Posterior cingulate gyrus (tissue), 11 donors: ENCODE measurements at regions not wholly inside any gene's neighbourhood (a gene's known extent, or its start where the extent isn't known, plus 50 kb on each side); places are given as distances from the start of the nearest gene placed in this dataset.

Experiments
- DNase-seq, 10 donors: peaks; one replicate each; pipeline versions ENCODE4 v3.0.0 to v3.0.0-alpha.2; 2020 to 2021; ENCODE audit warnings: mixed read lengths in 3 of 10
- intact Hi-C: fragments of 100-400 bp; cut with DNase I; formaldehyde crosslinking; loops from one replicate; pipeline ENCODE4 v1.15.1; 2023

DNA sequence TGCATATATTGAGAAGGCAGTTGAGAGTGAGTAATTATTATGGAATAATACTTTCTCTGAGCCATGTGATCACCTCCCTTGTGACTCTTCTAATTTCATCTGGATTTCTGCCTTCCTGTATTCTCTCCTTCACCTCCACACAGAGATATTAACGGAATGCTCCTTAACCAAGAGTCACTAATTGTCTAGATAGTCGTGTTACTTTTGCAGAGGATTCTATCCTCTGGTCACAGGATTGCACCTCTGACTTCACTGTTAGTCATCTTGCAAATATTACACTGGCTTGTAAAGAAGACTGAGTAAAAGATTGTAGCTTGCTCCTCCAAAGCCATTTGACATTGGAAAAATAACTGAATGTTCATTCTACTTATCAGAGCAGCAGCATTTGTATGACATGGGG, 160.9 kb downstream of the SH2D1A start:
- intact Hi-C loops = no loop called here
- no peak for DNase-seq

DNA sequence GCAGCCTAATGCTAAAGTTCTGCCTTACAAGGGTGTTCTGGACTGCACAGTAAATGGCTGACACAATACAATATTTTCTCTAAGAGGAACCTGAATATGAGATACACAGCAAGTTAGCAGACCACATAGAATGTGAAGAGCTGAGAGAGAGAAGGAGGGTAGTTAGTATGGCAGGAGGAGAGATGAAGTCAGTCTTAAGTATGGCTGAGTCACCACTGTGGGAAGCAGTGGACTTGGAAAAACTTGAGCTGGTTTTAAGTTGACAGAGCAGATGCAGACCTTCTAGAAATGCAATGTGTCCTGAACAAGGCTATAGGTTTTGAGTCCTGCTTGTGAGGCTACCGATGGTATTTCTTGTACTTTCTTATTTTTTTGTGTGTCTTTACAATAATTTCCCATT, 172.5 kb downstream of the SH2D1A start:
- intact Hi-C loops = no loop called here
- DNase-seq = no peak

DNA sequence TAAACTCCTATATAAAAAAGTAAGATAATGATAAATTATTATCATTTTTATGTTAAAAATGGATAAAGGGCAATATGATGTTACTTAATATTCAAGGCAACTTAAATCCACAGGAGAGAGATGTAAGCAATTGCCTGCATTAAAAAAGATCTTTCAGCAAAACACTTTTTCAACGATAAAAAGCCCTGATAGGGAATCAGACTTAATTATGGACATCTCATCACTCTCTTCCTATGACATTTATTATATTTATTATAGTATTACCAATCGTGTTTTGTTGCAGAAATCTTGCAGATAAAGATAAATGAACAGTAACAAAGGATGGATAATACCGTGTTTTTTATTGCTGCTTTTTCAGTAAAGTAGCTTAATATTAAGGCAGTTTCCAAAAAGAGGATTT, 178.5 kb downstream of the SH2D1A start:
- intact Hi-C loops = no loop called here

DNA sequence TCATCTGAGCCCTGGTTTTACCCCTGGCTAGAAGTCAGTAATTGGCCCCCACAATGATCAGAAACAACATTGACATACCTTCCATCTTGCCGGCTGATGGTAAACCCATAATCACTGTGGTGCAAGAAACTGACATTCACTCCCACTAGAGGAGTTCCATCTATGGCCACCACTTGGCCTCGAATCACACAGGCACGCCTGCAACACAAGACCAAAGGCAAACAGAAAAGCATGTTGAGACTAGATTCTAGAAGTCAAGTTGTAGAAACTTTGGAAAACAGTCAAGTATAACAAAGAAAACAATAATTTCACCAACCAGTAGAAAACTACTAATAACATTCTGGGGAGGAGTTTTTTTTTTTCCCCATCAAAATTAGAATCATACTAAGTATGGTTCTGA, 183.4 kb downstream of the SH2D1A start:
- intact Hi-C loops = no loop called here
- no peak for DNase-seq

More for the DNA sequence above, 178.5 kb downstream of the SH2D1A start:
- no peak for DNase-seq

DNA sequence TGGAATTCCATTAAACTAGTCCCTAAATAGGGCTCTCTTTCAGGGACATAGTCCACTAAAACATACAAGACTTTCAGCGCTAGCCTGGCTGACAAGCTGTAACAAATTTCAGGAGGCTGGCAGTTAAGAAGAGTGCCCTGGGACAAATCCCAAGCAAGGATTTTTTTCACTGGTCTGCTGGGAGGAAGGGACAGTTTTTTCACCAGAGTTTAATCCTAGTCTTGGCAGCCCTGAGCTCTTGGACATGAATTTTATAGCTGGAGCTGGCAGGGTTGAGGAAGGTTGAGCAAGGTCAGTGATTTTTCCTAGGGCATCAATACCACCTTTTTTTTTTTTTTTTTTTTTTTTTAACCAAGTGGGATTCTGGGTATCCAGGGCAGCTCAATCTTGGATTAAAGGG, 184.4 kb downstream of the SH2D1A start:
- no peak for DNase-seq
- intact Hi-C loops = no loop called here

DNA sequence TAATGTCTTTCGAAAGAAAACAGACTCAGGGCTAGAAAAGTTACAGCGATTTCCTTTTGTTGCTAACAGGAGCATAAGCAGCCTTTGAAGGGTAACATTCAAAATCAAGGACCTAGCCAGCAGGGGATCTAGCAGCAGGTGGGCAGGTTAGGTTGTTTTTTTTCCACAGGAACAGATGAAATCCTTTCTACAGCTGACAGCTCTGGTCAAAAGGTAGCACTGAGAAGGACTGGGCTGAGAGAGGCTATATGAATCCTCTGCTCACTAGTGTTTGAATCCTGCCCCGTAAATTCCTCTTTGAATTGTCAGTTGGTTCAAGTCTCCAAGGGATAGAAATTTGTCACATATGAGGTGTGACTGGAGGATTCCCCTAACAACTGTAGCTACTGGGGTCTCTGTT, 188.2 kb downstream of the SH2D1A start:
- DNase-seq = no peak
- intact Hi-C loops = no loop called here

DNA sequence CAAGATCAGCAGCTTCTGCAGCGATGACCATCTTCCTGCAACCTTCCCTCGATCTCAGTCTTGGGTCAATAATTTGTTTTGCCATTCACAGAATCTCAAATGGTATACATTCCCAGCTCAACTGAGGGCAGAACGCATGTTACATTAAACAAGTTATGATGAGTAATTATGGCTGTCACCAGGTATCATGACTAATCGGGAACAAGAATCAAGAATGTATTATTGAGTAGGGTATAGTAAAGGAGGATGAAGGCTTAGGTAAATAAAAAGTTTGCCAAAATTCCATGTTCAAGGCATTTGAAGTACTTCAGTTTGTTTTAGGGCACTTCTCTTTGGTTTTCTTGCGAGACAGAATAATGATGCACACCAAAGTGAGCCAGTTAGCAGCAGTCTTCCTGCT, 194.1 kb downstream of the SH2D1A start:
- no peak for DNase-seq
- intact Hi-C loops = no loop called here

DNA sequence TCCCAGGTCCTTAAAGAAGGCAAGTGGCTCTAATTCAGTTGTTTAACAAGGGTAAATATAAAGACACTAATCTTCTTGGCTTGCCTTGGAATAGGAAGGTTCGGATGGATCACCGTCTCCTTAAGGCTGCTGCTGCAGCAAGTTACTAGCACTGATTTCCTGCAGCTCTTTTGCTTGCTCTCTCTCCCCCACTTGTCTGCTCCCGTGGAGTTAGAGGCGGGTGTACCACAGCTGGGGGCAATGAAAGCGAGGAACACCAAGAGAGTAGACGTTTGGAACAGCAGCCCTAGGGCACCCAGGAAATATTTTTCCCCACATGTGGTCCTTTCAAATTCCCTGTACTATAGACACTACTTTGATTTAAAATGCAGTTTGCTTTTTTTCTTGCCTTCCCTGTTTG, 202.2 kb downstream of the SH2D1A start:
- intact Hi-C loops = no loop called here
- peak in 1 of 10 donors; percentile 40 for DNase-seq

DNA sequence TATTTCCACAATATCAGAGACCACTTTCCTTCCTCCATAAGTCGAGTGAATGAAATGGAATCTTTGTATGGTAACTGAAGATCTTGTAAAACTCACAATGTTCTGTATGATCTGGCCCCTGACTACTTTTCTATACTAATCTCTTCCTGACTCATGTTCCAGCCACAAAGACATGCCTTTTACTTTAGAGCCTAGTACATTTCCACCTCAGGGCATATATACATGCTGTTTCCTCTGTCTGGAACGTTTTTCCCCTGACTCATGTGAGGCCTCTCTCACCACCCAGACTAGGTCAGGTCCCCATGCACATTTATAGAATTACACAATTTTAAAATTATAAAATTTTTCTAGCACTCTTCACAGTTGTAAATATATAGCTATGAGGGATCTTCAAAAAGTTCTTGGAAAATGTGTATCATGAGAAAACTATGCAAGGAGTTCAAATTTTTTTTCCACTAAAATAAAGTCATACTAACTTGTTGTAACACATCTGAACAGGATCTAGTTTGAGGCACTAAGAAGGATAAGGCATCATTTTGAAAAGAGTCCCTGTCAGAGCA, 208.8 kb downstream of the SH2D1A start:
- no peak for DNase-seq
- intact Hi-C loops = no loop called here

DNA sequence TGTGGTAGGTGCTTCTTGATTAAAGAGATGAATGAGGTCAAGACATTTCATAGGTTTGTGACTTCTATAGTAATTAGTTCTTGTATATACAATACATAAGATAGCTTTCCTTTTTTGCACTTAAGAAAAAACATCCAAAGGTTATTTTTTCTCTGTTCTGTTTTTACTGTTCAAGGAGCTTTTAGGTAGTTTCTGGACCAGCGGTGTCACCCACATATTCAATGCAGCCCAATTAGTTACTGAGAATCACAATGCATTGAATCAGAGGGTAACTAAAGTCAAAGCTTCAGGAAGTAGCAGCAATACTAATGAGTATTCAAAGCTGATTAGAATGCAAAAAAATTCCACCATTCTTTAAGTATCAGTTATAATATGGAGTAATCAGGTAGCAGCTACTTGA, 211.6 kb downstream of the SH2D1A start:
- DNase-seq = no peak
- intact Hi-C loops = no loop called here

DNA sequence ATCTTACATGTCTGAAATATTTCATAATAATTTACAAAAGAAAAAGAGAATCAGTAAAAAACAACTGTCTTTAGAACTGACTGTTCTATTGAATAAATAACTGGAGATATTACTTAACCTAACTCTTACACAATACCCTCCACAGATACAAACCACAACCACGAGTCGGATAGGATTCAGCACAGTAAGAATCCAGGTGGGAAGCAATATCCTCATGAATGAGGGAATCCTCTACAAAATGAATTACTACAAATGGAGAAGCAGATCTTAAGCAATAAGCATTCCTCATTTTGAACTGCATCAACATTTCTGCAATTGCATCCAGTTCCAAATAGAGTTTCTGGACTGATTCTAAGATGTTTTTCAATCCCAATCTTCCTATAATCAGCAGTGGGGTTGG, 227.1 kb downstream of the SH2D1A start:
- intact Hi-C loops = no loop called here
- DNase-seq = no peak

DNA sequence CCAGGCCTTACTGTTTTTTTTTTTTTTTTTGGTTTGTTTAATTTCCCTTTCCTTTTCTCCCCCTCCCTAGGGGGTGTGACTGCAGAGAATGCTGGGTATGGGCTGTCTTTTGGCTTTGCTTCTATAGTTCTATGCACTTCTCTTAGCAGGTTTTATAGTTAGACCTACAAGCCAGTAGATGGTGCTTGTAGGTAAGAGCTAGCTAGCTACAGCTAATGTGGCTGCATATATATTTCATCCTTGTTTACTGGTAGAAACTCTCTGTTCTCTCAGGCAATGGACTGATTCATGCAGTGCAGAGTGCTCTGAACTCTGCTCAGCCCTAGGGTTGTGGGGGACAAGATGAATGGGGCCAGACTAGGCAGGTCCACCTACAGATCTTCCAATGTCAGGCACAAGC, 246.4 kb downstream of the SH2D1A start:
- DNase-seq = no peak

DNA sequence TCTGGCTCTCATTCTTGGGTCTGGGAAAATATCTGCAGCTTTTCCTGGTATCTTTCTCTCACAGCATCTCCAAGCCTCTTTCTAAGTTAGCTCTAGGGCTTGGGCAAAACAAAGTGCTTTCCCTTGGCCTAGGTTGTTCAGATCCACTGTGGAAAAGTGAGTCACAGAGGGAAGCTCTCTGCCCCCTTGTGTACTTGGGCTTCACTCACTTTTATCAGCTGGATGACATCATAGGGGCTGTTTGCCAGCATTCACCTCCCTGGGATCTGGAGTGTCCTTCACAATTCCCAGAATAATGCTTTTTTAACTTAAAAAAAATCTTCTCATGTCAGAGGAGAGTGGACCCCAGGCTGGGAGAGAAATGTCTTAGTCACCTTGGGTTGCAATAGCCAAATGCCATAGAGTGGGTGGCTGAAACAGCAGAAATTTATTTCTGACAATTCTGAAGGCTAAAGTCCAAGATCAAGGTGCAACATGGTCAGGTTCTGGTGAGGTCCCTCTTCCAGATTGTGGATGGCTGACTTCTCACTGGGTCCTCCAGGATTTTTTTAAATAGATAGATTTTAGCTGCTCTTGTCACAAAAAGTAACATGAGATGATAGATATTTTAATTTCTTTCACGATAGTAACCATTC, 247.8 kb downstream of the SH2D1A start:
- no peak for DNase-seq
- intact Hi-C loops = no loop called here

More for the DNA sequence above, 246.4 kb downstream of the SH2D1A start:
- intact Hi-C loops = no loop called here

DNA sequence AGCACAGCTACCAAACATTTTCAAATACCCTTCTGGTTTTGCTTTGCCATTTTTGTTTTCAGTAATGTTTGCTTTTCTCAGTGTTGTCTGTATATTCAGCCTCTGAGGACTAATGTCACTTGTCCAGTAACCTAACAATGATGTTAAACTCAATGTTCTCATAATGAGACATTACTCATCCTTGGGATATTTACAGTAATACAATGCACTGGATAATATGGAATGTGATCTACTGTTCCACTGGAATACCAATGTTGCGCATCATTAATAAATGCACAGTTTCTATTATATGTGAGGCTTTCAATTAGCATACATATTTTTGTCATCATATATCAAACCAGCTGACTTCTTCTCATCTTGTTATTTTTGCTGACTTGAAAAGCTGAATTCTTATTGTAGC, 259.1 kb downstream of the SH2D1A start:
- DNase-seq = no peak
- intact Hi-C loops = no loop called here

DNA sequence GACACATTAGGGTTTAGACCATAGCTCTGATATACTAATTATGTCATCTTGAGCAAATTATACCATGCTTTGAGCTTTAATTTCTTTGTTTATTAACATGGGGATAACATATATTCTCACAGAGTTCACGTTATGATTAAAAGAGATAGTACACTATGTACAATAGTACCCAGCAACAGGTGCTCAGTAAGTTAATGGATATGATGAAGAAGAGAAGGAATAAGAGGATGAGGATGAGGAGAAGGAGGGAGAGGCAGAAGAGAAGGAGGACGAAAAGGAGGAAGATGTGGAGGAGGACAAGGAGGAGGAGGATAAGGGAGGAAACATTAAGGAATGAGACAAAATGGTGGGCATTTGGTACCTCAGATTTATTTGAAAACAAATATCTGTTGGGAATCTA, 260.4 kb downstream of the SH2D1A start:
- DNase-seq = no peak
- intact Hi-C loops = no loop called here

DNA sequence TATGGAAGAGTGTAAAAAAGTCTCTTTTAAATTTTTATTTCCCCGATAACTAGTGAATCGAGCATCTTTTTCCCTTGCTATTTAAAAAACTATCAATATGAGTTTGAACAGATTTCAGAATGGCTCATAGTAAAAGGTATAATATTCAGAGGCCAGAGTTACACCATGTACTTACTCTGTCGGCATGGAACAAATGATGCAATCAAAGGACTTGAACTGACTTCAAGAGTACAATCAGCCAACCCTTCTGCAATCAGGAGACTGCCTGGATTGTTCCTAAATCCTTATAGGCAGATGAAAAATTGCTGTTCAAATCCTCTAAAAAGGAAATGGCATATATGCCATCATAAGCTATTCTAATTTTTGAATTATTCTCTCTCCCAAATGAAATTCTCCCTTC, 273.3 kb downstream of the SH2D1A start:
- no peak for DNase-seq
- intact Hi-C loops = no loop called here

DNA sequence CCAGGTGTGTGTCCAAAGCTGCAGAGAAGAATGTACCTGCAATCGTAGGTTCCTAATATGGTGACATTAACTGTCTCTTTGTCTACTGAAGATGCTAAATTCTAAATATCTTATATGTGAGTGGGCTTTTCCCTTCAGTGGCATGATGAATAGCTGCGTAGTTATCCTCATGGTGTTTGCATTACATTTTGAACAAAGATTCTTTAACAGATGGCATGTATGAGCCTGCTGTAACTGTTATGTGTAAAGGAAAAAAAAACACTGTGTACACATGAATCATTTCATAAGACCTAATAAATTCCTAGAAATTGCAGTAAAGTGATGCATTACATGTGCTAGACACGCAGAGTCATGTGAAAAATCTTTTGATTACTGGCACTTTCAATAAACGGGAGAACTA, 288.0 kb downstream of the SH2D1A start:
- intact Hi-C loops = no loop called here
- DNase-seq = no peak

DNA sequence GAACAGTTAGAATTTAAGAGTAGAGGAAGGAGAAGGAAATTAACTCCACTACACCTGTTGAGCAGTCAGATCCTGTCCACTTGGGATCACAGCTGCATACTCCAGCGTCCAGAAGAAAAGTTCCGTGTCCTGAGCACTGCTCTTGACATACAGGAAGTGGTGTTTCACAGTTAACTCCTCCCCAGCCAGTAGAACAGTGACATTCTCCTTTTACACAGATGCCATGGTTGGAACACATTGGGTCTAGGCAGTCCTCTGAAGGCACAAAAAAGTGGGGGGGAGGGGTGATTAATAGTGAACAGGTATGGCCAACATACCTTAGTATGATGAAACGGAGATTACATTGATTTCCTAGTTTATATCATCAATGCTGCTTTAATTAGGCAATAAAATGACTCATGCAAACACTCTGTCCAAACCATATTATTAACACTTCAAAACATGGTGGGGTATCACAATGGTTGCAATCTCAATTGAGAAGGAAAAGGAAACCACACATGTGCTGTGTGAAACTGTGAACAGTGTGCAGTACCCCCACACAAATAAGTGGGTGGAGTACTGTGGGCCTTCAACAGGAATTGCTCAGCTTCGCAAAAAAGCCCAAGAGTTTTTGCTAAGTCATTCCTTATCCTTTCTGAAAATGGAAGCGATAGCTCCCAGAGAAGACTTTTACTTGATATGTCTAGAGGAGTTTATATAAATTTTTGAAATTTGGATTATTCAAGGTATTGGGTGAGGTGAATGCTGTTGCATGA, 295.6 kb downstream of the SH2D1A start:
- intact Hi-C loops = no loop called here
- no peak for DNase-seq

DNA sequence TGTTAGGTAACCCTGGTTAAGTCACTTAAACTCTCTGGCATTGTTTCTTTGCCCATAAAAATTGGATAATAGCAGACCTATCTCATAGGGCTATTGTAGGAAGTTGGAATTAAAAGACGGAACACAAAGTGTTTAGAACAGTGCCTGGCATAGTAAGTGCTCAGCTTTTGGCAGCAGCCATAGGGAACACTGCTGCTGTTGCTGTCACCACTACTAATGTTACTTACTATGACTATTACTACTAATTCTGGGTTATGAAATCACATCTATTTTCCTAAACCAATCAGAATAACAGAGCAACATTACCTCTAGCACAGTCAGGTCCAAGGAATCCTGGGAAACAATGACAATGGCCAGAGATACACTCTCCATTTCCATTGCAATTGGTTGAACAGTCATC, 300.0 kb downstream of the SH2D1A start:
- no peak for DNase-seq
- intact Hi-C loops = no loop called here

DNA sequence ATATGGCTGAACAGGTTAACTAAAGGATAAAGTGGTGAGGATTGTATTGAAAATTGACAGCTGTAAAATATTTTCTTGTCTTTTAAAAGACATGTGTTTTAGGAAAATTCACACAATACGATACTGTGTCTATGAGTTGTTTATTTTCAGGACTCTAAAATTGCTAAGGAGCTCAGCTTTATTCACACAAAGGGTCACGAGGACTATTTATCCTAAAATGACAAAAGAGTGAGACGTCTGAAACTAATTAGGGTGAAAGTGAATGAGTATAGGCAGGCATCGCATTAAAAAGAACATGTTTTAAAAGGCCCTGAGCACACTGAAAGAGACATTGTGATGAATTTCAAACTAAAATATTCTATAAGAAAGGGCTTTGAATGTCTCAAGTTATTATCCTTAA, 304.7 kb downstream of the SH2D1A start:
- intact Hi-C loops = no loop called here
- no peak for DNase-seq

DNA sequence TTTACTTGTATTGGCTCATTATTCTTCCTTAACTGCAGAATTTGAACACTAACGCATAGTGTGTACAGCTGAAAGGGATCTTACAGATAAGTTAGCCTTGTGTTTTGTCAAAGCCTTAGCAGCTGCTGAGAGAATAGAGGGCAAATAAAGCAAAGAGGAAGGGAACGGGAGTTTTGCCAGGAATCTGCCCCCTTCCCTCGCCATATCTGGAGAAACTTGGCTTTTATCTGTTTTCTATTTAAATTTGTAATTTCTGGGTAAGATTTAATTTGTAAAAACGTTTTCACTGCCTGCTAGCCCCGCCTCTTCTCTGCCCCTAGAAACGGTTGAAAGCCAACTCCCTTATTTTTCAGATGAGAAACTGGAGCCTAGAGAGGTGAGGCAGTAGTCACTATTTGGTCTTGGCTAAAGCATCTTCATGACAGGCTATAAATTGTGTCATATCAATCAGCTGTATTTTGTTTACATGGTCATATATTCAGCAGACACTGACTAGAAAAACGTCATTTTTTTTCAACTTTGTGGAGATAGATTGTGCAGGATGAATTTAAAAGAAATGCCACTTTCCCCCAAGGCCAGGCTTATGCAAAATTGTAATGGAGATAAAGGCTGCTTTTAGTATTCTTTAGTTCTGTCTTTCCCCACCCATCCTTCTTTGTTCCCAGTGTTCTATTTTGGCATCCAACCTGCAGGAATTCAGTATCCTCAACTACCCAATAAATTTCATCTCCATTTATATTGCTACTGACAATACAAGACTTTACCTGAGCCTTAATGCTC, 319.4 kb downstream of the SH2D1A start:
- intact Hi-C loops = no loop called here
- DNase-seq = no peak
